CD4-positive, alpha-beta T cell treated with Interleukin-4 for 4 hours (primary cell): ENCODE measurements at regions not wholly inside any gene's neighbourhood (a gene's known extent, or its start where the extent isn't known, plus 50 kb on each side); places are given as distances from the start of the nearest gene placed in this dataset.
"Not testable (repeated sequence)": the region's sequence is repeated elsewhere in the genome, so short reads cannot be mapped to it uniquely, and the experiment has no call there.

Experiments
- DNase-seq: peaks from one replicate; pipeline ENCODE4 v3.0.0-alpha.2; 2020

GRCh38 chr1:235059221-235059620 is 69.4 kb downstream of the TOMM20 start:
- no peak for DNase-seq

DNA sequence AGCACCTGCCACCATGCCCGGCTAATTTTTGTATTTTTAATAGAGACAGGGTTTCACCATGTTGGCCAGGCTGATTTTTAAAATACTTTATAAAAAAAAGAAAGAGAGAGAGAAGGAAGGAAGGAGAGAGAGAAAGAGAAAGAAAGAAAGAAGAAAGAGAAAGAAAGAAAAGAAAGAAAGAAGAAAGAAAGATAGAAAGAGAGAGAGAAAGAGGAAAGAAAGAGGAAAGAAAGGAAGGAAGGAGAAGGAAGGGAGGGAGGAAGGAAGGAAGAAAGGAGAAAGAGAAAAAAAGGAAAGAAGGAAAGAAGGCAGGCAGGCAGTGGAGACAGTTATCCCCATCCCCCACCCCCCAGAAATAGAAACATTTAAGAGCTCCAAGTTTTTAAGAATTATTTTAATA is 69.9 kb downstream of the TOMM20 start:
- DNase-seq, result no peak

DNA sequence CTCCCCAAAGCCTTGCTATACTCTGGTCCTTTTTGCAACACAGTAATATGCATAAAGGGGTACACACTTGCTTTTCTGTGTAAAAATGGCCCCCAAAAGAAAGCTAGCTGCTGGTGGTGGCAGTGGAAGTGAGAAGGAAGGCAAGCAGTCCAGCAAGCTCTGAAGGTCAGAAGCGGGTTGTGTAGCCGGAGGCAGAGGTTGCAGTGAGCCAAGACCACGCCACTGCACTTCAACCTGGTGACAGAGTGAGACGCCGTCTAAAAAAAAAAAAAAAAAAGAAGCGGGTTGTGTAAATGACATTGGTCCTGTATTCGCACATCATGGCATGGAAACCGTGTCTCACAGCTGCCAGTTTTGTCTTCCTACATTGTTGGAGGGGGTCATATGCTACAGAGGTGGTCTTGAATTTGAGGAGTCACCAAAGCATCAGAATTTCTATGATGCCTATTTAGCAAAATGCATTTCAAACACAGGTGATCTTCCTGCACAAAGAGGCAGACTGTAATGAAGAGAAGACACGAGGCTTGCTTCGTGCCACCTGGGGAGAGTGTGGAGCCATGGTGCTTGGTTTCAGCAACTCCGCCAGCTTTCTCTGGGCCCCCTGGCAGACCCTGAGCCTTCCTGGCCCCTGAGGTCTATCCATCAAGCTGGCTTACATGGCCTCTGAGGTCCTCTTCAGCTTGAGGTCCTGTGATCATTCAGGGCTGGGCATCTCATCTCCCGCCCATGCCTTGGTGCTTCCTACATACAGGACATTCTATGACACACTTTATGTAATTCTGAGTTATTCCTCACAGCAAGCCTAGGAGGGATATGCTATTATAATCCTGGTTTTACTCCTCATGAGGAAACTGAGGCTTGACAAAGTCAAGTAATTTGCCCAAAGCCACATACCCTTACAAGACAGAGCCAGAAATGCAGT is 71.0 kb downstream of the TOMM20 start:
- DNase-seq, result no peak

- DNase-seq, result no peak
These were observed 71.7 kb downstream of the TOMM20 start for GRCh38 chr1:235056937-235057336.

GRCh38 chr1:235054936-235055335 is 73.7 kb downstream of the TOMM20 start:
- DNase-seq, result no peak

DNA sequence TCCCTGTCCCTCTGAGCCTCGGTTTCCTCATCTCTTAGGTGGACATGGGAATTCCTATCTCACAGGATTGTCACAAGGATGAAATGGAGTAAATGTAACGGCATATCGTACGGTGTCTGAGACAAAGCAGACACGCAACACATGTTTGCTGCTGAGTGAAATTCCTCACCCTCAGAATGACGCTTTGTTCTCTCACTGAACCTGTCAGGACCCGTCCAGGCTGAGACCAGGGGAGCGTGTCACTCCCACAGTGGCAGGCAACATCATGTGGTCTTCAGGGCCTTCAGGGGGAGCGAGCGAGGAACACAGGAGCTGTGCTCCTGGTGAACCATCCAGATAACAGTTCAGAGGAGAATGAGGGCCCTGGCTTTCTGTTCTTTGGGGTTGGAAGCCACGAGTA is 74.2 kb downstream of the TOMM20 start:
- no peak for DNase-seq

GRCh38 chr1:235052067-235053008 is 76.3 kb downstream of the TOMM20 start:
- DNase-seq, result no peak

DNA sequence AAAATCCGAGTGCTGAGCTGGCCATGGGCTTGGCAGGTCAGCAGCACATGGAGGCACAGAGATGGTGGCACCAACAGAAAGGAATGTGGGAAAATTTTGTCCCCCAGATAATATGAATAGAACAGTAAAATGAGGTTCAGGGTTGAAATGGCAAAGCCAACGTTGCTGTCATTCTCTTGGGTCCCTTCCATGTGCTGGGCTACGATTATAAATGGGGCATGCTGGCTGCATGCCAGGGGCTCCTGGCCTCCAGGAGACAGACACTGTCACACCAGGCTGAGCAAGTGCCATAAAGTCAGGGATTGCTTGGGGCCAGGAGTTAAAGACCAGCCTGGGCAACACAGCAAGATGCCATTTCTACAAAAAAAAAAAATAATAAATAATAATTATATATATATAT is 77.1 kb downstream of the TOMM20 start:
- DNase-seq, result no peak

GRCh38 chr1:235050911-235051360 is 77.7 kb downstream of the TOMM20 start:
- DNase-seq, result no peak

- DNase-seq, result not testable (repeated sequence)
These were observed 78.8 kb downstream of the TOMM20 start for GRCh38 chr1:235049716-235050378.

DNA sequence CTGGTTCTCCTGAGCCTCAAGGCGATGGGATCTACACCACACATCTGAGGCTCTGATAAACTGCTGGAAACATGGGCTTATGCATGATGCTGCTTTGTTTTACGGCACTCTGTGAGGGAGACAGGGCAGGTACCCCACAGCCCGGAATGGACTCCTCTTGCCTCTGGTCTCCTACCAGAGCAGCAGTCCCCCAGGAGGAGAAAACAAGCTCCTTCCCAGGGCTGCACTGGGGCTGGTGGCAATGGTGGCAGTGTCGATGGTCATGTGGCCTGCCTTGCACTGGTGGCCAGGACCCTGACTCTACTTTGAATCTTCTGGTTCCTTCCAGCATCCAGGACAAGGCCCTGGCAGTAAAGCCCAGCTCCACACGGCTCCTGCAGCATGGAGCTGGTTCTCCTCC is 79.4 kb downstream of the TOMM20 start:
- DNase-seq, result no peak

- no peak for DNase-seq
These were observed 81.2 kb downstream of the TOMM20 start for GRCh38 chr1:235047331-235047871.

GRCh38 chr1:235045921-235046601 is 82.6 kb downstream of the TOMM20 start:
- DNase-seq, result no peak

- DNase-seq, result no peak
These were observed 83.5 kb downstream of the TOMM20 start for GRCh38 chr1:235045034-235045690.

DNA sequence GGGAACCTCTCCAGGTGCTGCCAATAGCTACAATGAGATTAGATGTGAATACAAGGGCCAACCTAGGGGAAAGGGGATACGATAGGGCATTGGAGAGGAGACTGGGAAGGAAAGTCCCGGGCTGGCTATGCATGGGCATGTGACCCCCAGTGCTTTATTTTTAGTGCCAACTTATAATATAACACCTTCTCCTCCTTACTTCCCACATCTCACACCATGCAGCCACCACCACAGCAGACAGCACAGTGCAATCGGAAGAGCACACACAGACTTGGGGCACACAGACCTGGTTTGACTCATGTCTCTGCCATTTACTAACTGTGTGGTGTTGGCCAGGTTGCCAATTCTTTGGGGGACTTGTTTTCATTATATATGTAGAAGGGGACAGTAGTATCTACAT is 85.4 kb downstream of the TOMM20 start:
- no peak for DNase-seq

GRCh38 chr1:235038701-235039100 is 89.9 kb downstream of the TOMM20 start:
- no peak for DNase-seq

GRCh38 chr1:235035928-235036327 is 92.7 kb downstream of the TOMM20 start:
- no peak for DNase-seq

- no peak for DNase-seq
These were observed 97.6 kb downstream of the TOMM20 start for GRCh38 chr1:235030919-235031596.

DNA sequence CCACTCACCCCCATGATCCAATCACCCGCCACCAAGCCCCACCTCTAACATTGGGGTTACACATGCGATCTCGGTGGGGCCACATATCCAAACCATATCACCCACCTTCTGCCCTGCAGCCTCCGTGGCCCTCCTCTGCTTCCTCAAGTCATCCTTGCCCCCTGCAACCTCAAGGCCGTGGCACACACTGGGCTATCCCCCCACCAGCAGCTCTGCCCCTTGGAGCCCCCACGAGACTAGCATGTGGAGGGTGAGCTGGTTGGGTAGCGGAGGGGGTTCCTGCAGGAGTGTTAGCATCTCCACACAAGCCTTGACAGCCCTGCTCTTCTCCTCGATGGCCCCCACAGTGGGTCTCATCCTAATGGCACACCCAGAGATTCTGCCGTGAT is 100.8 kb downstream of the TOMM20 start:
- no peak for DNase-seq

GRCh38 chr1:235027076-235027861 is 101.4 kb downstream of the TOMM20 start:
- no peak for DNase-seq
